NCI-H510A (cell line): ENCODE measurements at regions not wholly inside any gene's neighbourhood (a gene's known extent, or its start where the extent isn't known, plus 50 kb on each side); places are given as distances from the start of the nearest gene placed in this dataset.
"Not testable (repeated sequence)": the region's sequence is repeated elsewhere in the genome, so short reads cannot be mapped to it uniquely, and the experiment has no call there.

ENCODE experiments used
- DNase-seq: peaks from one replicate; lab custom pipeline; 2025; lab: John Stamatoyannopoulos, UW

DNA sequence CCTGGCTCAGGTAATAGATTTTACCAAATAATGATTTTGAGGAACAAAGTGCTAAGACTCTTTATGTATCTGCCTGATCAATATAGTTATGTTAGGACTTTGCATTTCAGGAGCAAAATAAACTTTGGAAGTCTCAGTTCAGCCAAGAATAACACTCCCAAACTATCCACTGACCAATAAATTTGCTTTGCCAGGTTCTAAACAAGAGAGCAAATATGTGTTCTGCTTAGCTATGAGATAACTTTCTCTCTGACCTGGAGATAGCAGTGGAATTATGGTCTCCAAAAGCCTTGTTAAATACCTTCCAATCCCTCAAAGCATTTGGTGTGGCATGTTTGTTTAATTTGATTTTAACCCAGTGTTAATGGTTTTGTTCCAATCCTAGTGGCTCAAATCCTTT is 1541.1 kb downstream of the FAM181B start:
- DNase-seq: no peak

DNA sequence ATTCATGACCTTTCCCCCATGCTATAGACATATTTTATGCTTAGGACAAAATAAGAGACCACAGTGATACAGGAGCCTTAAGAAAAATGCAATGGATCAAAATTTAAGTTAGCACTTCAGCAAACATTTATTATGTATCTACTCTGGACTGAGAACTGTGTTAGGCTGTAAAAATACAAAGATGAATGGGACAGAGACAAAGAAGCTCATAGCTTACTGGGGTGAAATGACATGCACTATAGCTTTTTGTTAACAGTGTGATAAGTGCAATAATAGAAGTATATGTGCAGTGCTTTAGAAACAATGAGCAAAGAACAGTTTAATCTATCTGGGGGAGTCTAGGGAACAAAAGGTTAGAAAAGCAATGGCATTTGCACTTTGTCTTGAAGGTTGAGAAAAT is 1543.1 kb downstream of the FAM181B start:
- DNase-seq: no peak

- not testable (repeated sequence) for DNase-seq
Observed at GRCh38 chr11:81187033-81187432, 1546.6 kb downstream of the FAM181B start.

- DNase-seq: no peak
Observed at GRCh38 chr11:81174646-81175330, 1558.9 kb downstream of the FAM181B start.

GRCh38 chr11:81165164-81165563 is 1568.5 kb downstream of the FAM181B start:
- DNase-seq: no peak

- DNase-seq: no peak
Observed at GRCh38 chr11:81159900-81160299, 1573.8 kb downstream of the FAM181B start.

- DNase-seq: no peak
Observed at GRCh38 chr11:81135570-81135969, 1598.1 kb downstream of the FAM181B start.

DNA sequence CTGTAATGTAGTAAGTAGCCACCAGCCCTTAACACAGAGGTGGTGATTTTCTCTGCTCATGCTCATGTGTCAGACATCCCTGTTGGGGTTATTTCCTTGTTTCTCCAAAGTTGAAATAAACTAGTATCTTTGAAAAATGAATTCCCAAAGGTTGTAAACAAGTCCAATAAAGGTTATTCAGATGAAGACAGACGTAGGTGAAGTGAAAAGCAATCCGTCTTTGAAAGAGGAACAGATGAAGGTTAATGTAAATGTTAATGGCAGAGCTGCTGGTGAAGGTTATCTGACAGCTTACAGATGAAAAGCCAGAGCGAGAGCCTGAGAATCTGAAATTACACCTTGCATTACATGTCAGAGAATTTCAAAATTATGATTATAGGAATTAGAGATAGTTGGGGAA is 1604.0 kb downstream of the FAM181B start:
- DNase-seq: no peak

DNA sequence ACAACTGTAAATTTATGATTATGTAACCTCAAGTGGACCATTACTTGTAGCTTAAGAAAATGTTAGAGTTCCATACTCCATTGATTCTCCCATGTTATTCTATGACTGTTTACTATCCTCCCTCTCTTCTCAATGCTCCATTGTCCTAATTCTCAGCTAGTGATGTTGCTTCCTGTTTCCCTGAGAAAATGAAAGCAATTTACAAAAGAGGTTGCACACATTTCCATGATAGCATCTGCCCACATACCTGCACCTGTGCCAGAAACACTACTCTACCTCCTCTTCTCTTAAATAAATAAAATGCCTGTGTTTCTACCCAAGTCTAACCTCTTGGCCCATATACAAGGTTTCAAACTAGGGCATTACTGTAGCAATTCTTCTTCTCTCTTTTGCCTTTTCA is 1620.9 kb downstream of the FAM181B start:
- DNase-seq: no peak

GRCh38 chr11:81104051-81104450 is 1629.6 kb downstream of the FAM181B start:
- DNase-seq: no peak

DNA sequence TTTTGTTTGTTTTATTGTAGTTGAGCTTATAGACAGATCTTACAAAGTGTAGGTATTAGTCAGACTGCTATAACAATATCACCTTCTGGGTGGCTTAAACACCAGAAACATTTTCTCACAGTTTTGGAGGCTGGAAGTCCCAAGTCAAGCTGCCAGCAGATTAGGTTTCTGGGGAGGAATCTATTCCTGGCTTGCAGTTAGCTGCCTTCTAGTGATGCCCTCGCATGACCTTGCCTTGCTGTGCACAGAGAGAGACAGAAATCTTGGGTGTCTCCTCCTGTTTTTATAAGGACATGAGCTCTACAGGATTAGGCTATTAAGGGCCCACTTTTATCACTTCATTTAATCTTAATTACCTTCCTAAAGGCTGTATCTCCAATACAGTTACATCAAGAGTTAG is 1635.2 kb downstream of the FAM181B start:
- no peak for DNase-seq

DNA sequence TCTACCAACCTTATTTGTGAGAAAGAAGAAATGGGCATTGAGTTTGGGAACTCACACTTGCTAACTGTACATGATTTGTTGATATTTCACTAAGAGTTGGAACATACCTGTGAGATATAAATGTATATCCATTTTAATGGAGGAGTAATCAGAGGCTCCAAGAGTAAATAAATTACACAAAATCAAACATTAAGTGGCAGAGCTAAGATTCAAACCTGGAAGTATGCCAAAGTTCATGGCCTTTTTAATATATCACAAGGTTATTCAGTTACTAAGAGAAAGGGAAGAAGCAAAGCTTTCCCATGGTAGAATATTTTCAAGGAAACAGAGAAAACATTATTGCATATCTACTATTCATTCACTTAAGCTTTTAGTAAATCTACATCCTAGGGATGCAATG is 1641.1 kb downstream of the FAM181B start:
- DNase-seq: no peak

GRCh38 chr11:81089242-81089641 is 1644.4 kb downstream of the FAM181B start:
- DNase-seq: no peak

DNA sequence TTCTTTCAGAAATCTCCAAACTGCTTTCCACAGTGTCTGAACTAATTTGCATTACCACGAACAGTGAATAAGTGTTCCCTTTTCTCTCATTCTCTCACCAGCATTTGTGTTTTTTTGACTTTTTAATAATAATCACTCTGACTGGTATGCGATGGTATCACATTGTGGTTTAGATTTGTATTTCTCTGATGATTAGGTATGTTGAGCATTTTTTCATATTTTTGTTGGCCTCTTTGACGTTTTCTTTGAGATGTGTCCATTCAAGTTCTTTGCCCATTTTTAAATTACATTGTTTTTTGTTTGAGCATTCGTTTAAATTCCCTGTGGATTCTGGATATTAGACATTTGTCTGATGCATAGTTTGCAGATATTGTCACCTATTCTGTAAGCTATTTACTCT is 1639.6 kb upstream of the TENM4 start:
- DNase-seq: no peak

DNA sequence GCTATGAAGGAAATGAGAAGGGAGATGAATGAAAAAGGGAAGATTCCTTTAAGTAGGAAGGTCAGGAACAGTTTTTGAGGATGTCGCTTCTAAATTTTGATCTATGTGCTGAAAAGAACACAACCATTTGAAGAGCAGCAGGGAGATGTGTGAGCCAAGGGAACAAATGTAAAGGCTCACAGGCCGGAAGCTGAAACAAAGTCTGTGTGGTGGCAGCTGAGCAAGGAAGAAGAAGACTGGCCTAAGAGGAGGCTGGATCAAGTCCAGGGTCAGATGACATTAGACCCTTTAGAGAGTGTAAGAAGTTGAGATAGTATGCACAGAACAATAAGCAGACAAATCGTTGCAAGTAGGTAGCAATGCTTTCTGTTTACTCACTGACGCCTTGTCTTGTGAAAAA is 1631.4 kb upstream of the TENM4 start:
- no peak for DNase-seq

DNA sequence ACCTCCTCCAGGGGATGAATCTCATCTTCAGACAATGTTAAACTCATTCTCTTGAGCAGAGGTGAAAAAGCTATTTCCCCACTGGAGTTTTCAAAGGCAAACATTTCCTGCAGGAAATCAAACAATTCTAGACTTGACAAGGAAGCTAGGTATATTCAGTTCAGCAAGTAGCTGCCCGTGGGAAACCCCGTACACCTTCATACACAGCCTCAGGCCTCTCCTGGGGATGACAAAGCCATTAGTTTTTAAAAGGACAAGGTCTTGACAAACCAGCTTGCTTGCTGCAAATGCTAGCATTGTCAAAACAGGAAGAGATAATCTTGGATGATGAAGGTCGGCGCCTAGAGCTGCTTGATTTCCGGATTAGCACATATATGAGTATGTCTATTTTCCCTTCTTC is 1630.8 kb upstream of the TENM4 start:
- DNase-seq: no peak

DNA sequence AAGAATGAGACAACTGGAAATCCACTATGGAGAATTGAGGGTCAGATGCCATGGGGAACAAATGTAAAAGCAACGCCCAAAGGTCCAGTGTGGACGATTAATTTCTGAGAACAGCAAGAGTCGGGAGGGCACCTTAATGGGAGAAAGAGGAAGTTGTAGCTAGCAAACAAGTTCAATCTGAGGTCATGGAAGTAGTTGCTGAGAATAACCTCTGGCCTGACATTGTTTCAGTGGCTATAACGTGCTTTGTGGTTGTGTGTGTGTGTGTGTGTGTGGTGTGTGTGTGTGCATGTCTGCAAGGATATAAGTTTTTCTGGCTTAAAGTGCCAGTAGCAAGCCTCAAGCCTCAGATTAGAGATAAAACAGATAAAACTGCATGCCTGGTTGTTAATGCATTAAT is 1630.1 kb upstream of the TENM4 start:
- DNase-seq: no peak

DNA sequence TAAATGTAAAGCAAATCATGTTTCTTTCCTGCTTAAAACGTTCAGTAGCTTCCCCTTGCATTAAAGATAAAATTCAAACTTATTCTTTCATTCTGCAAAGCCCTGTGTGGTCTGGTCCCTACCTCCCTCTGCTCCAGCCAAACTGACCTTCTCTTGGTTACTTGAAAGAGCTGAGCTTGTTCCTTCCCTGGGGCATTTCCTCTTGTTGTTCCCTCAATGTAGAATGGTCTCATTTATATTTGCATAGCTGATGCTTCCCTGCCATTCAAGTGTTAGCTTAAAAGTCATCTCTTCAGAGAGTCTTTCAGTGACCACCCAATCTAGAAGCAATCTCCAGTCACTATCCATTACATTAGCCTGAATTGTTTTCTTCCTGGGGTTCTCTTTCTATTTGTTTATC is 1618.5 kb upstream of the TENM4 start:
- no peak for DNase-seq

GRCh38 chr11:81052344-81053158 is 1611.7 kb upstream of the TENM4 start:
- no peak for DNase-seq

GRCh38 chr11:81039916-81040524 is 1599.2 kb upstream of the TENM4 start:
- DNase-seq: no peak

DNA sequence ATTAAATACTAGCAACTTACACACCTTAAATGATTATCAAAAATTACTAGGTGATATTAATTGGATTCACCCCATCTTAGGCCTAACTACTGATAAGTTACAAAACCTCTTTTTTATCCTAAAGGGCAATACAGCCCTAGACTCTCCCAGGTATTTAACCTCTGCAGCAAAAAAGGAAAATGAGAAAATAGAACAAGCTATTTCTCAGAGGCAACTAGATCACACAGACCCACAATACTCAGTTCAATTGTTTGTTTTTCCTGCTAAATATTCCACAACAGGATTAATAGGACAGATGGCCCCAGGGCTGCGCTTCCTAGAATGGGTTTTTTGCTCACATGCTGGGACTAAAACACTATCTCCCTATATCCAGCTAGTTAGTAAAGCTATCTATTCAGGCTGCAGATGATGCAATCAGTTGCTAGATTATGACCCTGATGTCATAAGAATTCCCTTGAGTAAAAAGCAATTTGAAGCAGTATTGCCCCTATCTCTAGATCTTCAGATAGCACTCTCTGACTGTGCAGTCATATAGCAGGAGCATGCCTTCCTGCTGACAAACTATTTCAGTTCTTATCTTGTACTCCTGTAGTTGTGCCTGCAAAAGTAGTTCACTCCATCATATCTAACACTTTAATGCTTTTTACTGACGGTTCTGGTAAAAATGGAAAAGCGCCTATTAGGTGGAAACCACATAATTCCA is 1595.5 kb upstream of the TENM4 start:
- DNase-seq: no peak

DNA sequence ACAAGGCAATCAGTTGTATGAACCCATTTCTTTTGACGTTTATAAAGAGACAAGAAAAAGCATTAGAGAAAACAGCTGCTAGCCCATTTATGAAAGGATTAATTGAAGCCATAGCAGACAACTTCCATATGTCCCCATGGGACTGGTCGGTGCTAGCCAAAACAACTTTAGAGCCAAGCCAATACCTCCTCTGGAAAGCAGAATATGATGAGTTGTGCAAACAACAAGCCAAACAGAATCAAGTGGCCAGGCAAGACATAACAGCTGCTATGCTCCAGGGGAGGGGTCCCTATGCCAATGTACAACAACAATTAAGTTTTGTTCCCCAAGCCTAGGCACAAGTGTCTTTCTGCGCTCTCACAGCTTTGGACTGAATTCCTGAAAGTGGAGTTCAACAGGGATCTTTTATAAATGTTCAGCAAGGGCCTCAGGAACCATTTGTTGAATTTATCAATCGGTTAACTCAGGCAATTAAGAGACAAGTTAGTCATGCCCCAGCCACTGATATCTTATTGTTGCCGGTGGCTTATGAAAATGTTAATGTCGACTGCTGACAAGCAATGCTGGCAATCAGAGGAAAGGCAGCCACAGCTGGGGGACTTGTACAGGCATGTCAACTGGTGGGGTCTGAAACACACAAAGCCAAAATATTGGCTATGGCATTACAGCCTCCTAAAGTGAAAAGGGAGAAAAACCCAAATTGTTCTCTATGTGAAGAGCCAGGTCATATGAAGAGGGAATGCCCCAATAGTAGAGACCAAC is 1593.1 kb upstream of the TENM4 start:
- no peak for DNase-seq
